Keratinocyte (primary cell): ENCODE measurements at regions not wholly inside any gene's neighbourhood (a gene's known extent, or its start where the extent isn't known, plus 50 kb on each side); places are given as distances from the start of the nearest gene placed in this dataset.

Experiments used
- DNase-seq: peaks from one replicate; pipeline ENCODE4 v3.0.0-alpha.2; 2011; ENCODE audit warnings: low read depth, missing footprints, low spot score
- FAIRE-seq: peaks from 2 replicates; lab custom pipeline; 2011; peaks lifted over from hg19 to GRCh38; lab: Jason Lieb, UNC
- H2AFZ ChIP-seq: 2 replicates; pipeline ENCODE4 v1.6.0; 2012; ENCODE audit warnings: low read length, control low read depth, inconsistent platforms; ENCODE audit not compliant: control insufficient read depth
- H3K27ac ChIP-seq: 2 replicates; pipeline ENCODE4 v1.5.1; 2011; ENCODE audit warnings: low read length; ENCODE audit not compliant: control insufficient read depth, insufficient read depth
- H3K27me3 ChIP-seq: 3 replicates; pipeline ENCODE4 v1.6.0; 2011; ENCODE audit warnings: low read length; ENCODE audit not compliant: control insufficient read depth, insufficient read depth; ENCODE audit errors: extremely low read depth
- H3K36me3 ChIP-seq, 2 experiments: 2 replicates in 1 of 2; 3 replicates in 1 of 2; pipeline ENCODE4 v1.5.1; 2011; ENCODE audit warnings: low read length in 2 of 2, mild to moderate bottlenecking in 1 of 2; ENCODE audit not compliant: control insufficient read depth in 2 of 2, insufficient read depth in 2 of 2; ENCODE audit errors: extremely low read depth in 1 of 2
- H3K4me1 ChIP-seq: 3 replicates; pipeline ENCODE4 v1.5.1; 2011; ENCODE audit warnings: low read length; ENCODE audit not compliant: control insufficient read depth, insufficient read depth; ENCODE audit errors: extremely low read depth
- H3K4me2 ChIP-seq: 3 replicates; pipeline ENCODE4 v1.6.0; 2011; ENCODE audit warnings: low read depth, low read length; ENCODE audit not compliant: control insufficient read depth, insufficient read depth; ENCODE audit errors: extremely low read depth
- H3K4me3 ChIP-seq, 3 experiments: fragments of 200-600 bp in 1 of 3; sonication (generic) in 1 of 3; 2 replicates in 2 of 3; 3 replicates in 1 of 3; pipeline ENCODE4 v1.5.1; 2011 to 2016; ENCODE audit warnings: low read length in 3 of 3, mild to moderate bottlenecking in 3 of 3, control low read depth in 2 of 3, inconsistent platforms in 1 of 3, low read depth in 1 of 3, mixed read lengths in 1 of 3, mixed run types in 1 of 3, moderate library complexity in 1 of 3; ENCODE audit not compliant: control insufficient read depth in 2 of 3, insufficient read depth in 2 of 3; ENCODE audit errors: extremely low read depth in 1 of 3
- H3K79me2 ChIP-seq: 2 replicates; pipeline ENCODE4 v1.6.0; 2012; ENCODE audit warnings: low read length; ENCODE audit not compliant: control insufficient read depth, insufficient read depth
- H3K9ac ChIP-seq: 3 replicates; pipeline ENCODE4 v1.6.0; 2011; ENCODE audit warnings: low read length; ENCODE audit not compliant: control insufficient read depth, insufficient read depth; ENCODE audit errors: extremely low read depth
- H3K9me1 ChIP-seq: 3 replicates; pipeline ENCODE4 v1.6.0; 2011; ENCODE audit warnings: low read length; ENCODE audit not compliant: control insufficient read depth, insufficient read depth; ENCODE audit errors: extremely low read depth
- H3K9me3 ChIP-seq: 2 replicates; pipeline ENCODE4 v1.5.1; 2012; ENCODE audit warnings: low read depth, low read length; ENCODE audit not compliant: control insufficient read depth
- H4K20me1 ChIP-seq: 3 replicates; pipeline ENCODE4 v1.6.0; 2011; ENCODE audit warnings: low read length; ENCODE audit not compliant: control insufficient read depth, insufficient read depth; ENCODE audit errors: extremely low read depth
- EZH2 ChIP-seq: IDR thresholded peaks from one replicate; pipeline ENCODE4 v1.6.1; 2012; ENCODE audit warnings: inconsistent platforms, mild to moderate bottlenecking, low read length, moderate library complexity
- dilution Hi-C: fragments of 300-500 bp; cut with MboI; formaldehyde crosslinking; loops from one replicate; pipeline ENCODE4 v1.7.0; 2020; ENCODE audit warnings: low sequenced_read_pairs; ENCODE audit not compliant: extremely low pct_ligation_motif_present
- TF ChIP-seq, protein P1 (sequence below), 3 experiments: IDR thresholded peaks in 1 of 3; conservative IDR thresholded peaks in 1 of 3; optimal IDR thresholded peaks in 1 of 3; 2 replicates in 2 of 3; 3 replicates in 1 of 3; pipeline versions ENCODE3 to v1.5.1; 2011; ENCODE audit warnings: low read length in 3 of 3, mild to moderate bottlenecking in 3 of 3, moderate library complexity in 2 of 3, control low read depth in 1 of 3, inconsistent platforms in 1 of 3; ENCODE audit not compliant: insufficient read depth in 2 of 3; ENCODE audit errors: extremely low read depth in 1 of 3

GRCh38 chr6:15879371-15880261 lies 216.8 kb upstream of the DTNBP1 start:
- peaks cover 13% of the 10 kb centered on the region for H3K4me1 ChIP-seq
- H3K27ac ChIP-seq, result no peak overlapping the region
- H4K20me1 ChIP-seq, result no peaks in the 10 kb centered on the region
- TF ChIP-seq, protein P1, sequence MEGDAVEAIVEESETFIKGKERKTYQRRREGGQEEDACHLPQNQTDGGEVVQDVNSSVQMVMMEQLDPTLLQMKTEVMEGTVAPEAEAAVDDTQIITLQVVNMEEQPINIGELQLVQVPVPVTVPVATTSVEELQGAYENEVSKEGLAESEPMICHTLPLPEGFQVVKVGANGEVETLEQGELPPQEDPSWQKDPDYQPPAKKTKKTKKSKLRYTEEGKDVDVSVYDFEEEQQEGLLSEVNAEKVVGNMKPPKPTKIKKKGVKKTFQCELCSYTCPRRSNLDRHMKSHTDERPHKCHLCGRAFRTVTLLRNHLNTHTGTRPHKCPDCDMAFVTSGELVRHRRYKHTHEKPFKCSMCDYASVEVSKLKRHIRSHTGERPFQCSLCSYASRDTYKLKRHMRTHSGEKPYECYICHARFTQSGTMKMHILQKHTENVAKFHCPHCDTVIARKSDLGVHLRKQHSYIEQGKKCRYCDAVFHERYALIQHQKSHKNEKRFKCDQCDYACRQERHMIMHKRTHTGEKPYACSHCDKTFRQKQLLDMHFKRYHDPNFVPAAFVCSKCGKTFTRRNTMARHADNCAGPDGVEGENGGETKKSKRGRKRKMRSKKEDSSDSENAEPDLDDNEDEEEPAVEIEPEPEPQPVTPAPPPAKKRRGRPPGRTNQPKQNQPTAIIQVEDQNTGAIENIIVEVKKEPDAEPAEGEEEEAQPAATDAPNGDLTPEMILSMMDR (optimal IDR thresholded peaks at IDR 0.05 in 1 of 3, IDR thresholded peaks at IDR 0.05 in 1 of 3, conservative IDR thresholded peaks at IDR 0.05 in 1 of 3; ENCODE audit: extremely low read depth in 1 of 3, insufficient read depth in 2 of 3, low read length in 3 of 3), result no peak
- TF ChIP-seq EZH2, result no peak
- no peak for DNase-seq
- no peaks in the 10 kb centered on the region for H3K79me2 ChIP-seq
- H3K36me3 ChIP-seq, result no peaks in the 10 kb centered on the region
- FAIRE-seq, result no peak
- no peak overlapping the region for H3K4me2 ChIP-seq
- no peaks in the 10 kb centered on the region for H3K27me3 ChIP-seq
- no peak overlapping the region for H3K4me3 ChIP-seq
- dilution Hi-C loops, result no loop called here
- no peak overlapping the region for H2AFZ ChIP-seq
- no peaks in the 10 kb centered on the region for H3K9me1 ChIP-seq
- H3K9ac ChIP-seq, result no peak overlapping the region
- H3K9me3 ChIP-seq, result no peaks in the 10 kb centered on the region

DNA sequence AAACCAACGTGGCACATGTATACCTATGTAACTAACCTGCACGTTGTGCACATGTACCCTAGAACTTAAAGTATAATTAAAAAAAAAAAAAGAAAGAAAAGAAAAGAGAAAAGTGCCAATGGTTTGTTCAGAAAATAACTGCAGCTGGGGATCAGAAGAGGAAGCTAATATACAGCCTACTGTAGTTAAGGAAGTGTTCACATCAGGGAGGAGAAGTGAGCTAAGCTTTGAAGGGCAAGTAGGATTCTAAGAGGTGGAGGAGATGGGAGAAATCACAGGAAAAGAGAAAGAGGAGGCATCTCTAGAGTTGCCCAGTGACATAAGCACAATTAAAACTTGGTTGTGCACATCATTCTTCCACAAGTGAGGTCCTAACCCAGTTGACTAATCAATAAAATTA lies 214.4 kb upstream of the DTNBP1 start:
- no peaks in the 10 kb centered on the region for H3K9me1 ChIP-seq
- H3K4me2 ChIP-seq, result no peak overlapping the region
- no peaks in the 10 kb centered on the region for H4K20me1 ChIP-seq
- TF ChIP-seq, protein P1 (optimal IDR thresholded peaks at IDR 0.05 in 1 of 3, IDR thresholded peaks at IDR 0.05 in 1 of 3, conservative IDR thresholded peaks at IDR 0.05 in 1 of 3; ENCODE audit: extremely low read depth in 1 of 3, insufficient read depth in 2 of 3, low read length in 3 of 3), result no peak
- TF ChIP-seq EZH2, result no peak
- H3K36me3 ChIP-seq, result no peaks in the 10 kb centered on the region
- peaks cover 13% of the 10 kb centered on the region for H3K4me1 ChIP-seq
- no peaks in the 10 kb centered on the region for H3K9me3 ChIP-seq
- H3K4me3 ChIP-seq, result no peak overlapping the region
- H3K9ac ChIP-seq, result no peak overlapping the region
- H3K79me2 ChIP-seq, result no peaks in the 10 kb centered on the region
- H2AFZ ChIP-seq, result no peak overlapping the region
- no peak for FAIRE-seq
- no peaks in the 10 kb centered on the region for H3K27me3 ChIP-seq
- dilution Hi-C loops, result no loop called here
- H3K27ac ChIP-seq, result no peak overlapping the region
- no peak for DNase-seq
